Stimulated activated CD4-positive, alpha-beta T cell treated with anti-CD3 and anti-CD28 coated beads, Interleukin-1b, Interleukin-23, amount 100 ng/mL, for 4 hours (primary cell): ENCODE measurements at regions not wholly inside any gene's neighbourhood (a gene's known extent, or its start where the extent isn't known, plus 50 kb on each side); places are given as distances from the start of the nearest gene placed in this dataset.
"Not testable (repeated sequence)": the region's sequence is repeated elsewhere in the genome, so short reads cannot be mapped to it uniquely, and the experiment has no call there.

ENCODE experiments used
- DNase-seq, 2 donors: peaks; one replicate each; pipeline ENCODE4 v3.0.0-alpha.2; 2020; ENCODE audit warnings: low read depth in 2 of 2

DNA sequence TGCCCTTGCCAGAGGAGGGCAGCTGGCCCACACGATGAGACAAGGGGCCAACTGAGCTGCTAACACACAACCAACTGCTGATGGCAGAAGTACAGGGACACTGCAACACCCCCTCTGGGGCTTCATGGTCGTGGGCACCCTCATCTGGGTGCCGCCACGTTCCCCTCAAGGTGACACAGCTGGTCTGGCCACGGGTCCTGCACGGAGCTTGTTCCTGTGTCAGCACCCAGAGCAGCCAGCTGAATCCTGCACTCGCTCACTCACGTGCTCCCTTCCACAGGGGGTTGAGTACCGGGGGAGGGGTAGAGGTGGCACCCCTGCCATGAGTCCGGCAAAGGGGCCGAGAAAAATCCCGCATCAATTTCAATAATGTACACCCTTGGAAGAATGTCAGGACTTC lies 1319.1 kb downstream of the REEP3 start:
- DNase-seq, result no peak

DNA sequence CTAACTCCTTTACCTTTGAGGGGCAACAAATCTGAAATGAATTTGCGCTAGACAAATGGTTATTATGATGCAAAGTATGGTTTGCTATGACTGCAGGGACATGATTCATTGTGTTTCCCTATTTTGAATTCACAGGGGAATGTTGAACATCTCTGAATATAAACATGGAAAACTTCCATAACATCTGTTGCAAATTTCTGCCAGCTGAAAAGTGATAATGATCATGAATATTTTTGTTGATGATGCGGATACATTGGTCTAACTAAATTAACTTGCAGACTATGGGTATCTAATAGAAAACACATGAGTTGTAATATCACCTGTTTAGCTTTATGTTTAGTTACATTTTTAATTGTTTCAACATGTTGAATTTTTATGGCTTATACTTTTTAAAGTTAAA lies 1325.5 kb downstream of the REEP3 start:
- DNase-seq, result no peak

DNA sequence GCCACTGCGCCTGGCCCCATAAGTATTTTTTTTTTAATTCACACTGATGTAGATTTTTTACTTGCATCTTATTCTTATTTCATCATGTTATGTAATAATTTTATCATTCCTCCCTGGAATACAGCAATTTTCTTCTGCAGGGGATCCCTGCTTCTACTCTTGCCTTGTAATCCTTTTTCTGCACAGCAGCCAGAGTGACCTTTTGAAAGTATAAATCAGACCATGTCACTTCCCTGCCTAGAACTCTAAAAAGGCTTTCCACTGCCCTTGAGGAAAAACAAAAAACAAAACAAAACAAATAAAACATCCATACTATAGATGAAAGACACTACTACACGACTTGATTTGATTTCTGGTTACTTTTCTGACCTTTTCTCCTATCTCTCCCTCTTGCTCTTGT lies 1334.7 kb downstream of the REEP3 start:
- no peak for DNase-seq

DNA sequence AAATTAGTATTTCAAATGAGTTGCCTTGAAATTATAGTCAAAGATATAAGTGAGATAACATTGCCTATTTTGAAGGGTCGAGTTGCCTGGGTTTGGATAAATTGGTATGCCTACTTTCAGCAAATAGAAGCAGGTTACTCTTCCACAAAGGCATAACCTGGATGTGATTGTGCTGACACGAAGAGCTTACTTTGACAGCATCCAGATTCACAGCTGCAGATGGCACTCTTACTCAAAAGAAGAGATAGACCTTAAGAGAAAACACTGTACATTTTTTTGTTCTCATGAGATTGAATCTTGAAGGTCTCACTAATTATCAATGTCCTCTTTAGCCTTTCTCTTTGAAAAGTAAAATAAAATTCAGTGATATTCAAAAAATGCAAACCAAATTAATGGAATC lies 1338.7 kb downstream of the REEP3 start:
- DNase-seq, result no peak

DNA sequence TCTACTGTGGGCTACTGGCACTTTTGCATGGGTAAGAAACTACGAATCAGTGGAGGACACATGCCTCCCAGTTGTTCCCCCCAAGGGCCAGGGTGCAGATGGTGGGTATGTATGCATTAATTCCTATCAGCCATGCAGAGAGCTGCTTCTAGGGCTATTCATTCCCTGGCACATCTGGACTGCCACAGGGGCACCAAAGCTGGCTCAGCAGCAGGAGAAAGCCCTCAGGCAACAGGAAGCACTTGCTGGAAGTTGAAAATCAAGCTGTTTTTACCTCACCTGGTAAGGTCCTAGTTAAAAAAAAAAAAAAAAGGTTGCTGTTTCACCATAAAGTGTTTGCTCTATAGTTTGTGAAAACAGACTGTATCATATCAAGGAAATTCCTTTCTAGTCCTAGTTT lies 1342.6 kb downstream of the REEP3 start:
- no peak for DNase-seq

DNA sequence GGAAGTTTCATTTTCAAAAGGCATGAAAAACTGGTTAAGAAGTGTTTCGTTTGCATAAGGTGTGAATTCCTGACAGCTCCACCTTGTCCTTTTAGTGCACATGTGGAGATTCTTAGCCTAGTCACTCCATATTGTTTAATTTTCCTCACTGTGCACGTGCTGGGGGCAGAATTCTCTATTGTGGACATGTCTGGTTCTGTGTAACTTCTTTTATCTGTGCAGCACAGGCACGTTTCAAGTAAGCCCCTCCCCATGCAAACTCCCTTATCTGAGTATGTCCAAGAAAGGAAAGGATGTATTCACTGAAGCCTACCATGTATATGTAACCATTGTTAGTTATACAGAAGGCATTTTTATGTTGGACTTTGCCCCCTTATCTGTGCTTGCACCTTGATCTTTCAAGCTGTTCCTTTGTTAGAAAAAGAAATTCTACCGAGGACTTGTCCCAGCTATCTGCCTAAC lies 1346.3 kb downstream of the REEP3 start:
- DNase-seq, result no peak

DNA sequence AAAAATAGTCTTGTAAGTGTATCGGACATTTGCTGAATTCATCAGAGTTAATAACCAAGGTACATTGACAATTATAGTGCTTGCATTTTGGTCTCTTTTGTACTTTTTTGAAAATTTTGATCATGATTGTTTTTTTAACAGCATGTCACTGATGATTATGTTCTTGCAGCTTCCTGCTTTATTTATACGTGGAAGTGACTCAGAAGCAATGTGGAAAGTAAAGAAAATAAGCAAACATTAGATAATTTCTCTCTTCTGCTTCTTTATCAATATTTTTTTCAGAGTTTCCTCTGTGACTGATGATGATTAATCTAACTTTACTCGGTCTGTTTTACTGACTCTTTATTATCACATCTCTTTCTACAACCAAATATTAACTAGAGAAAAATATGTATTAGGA lies 1351.9 kb downstream of the REEP3 start:
- no peak for DNase-seq

DNA sequence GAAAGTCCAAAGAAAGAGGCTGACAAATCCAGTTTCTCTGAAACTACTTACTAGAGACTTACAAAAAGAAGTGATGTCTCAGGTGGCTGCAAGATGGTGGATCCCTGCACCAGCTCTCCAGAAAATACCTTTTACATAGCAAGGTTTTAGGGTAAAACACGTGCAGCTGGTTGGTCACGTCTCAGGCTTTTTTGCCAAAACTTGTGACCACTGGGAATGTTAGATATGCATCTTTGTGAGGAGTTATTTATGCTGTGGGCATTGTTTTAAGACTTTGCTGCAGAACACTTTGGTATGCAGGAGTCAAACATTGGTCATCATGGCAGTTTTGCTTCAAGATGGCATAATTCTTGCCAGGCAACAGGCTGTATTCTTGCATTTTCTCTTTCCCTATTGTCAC lies 1352.8 kb downstream of the REEP3 start:
- no peak for DNase-seq

DNA sequence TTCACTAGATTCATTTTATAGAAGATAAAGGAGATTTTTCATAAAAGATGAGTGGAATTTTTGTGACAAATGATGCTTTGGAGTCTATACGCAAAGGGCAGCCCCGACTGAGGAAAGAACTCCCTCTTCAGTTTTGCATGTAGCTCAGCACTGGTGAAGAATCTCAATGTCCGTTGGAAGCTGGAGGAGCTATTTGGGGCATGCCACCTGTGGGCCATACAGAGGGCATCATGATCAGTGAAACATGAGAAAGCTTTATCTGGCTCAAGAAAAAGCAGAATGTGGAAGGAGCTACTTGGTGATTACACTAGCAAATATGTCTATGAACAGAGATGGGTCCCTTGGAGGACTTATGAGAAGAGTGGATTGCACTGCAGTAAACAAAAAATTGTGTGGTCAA lies 1359.3 kb downstream of the REEP3 start:
- DNase-seq, result no peak

DNA sequence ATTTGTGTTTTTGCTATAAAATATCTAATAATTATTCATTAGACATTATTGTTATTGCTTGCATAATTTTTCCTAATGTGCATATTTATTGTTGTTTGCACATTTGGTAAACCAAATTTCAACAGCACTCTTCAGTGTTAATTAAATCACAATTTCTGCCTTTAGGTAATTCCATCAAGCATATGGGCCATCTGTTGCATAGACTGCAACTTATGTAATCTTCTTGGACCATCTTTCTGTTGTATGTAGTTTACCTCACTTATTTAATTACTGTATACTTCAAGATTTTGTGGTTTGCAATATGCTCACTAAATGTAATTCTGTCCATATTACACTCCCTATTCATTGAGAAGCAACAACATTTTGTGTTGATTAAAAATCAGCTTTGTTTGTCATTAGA lies 1360.1 kb downstream of the REEP3 start:
- no peak for DNase-seq

DNA sequence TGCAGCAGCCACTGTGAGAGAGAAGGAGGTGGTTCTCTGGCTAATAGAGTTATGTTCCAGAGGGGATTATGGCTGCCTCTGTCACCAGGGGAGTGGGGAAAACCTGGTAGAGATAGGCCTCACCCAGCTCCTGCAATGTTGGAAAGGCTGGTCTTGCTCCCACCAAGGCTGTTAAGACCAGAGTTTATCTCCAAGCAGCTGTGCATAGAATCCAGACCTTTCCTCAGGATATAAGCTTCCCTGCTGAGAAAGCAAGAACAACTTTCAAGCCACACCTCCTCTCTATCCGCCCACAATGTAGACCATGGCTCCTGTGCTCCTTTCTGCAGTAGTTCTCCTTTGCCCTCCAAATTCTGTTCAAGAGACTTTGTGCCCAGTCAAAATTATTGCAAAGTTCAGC lies 1375.4 kb downstream of the REEP3 start:
- DNase-seq, result no peak

DNA sequence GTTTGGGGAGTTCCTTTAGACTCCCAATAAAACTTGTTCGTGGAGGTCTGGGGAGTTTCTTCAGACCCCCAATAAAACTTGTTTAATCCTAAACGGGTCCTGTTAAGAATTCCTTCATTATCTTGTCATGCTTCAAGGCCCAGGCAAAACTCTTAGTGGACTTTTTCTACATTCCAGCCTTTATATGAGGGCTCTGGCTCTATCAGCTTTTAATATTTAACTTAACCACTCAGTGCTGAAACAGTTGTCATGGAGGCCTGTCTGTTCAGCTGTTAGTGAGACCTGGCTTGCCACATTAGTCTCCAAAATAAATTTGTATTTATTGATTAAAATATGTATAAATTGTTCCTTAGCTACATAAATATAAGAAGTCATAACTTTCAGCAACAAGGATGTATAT lies 1385.1 kb downstream of the REEP3 start:
- DNase-seq, result not testable (repeated sequence)

DNA sequence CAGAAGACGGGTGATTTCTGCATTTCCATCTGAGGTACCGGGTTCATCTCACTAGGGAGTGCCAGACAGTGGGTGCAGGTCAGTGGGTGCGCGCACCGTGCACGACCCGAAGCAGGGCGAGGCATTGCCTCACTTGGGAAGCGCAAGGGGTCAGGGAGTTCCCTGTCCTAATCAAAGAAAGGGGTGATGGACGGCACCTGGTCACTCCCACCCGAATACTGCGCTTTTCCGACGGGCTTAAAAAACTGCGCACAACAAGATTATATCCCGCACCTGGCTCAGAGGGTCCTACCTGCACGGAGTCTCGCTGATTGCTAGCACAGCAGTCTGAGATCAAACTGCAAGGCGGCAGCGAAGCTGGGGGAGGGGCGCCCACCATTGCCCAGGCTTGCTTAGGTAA lies 1403.1 kb downstream of the REEP3 start:
- not testable (repeated sequence) for DNase-seq

DNA sequence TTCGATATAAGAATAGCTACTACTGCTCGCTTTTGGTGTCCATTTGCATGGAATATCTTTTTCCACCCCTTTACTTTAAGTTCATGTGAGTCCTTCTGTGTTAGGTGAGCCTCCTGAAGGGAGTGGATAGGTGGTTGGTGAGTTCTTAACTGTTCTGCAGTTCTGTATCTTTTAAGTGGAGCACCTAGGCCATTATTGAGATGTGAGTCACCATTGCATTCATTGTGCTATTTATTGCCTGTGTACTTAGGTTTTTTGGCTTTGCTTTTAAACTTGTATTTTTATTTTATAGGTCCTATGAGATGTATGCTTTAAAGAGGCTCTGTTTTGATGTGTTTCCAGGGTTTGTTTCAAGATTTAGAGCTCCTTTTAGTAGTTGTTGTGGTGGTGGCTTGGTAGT lies 1430.8 kb downstream of the REEP3 start:
- no peak for DNase-seq

DNA sequence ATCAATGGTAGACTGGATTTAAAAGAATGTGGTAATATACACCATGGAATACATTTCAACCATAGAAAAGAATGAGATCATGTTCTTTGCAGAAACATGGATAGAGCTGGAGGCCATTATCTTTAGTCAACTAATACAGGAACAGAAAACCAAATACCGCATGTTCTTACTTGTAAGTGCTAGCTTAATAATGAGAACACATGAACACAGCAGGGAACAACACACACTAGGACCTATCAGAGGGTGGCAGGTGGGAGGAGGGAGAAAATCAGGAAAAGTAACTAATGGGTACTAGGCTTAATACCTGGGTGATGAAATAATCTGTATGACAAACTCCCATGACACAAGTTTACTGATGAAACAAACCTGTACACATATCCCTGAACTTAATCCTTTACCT lies 1435.2 kb downstream of the REEP3 start:
- no peak for DNase-seq

DNA sequence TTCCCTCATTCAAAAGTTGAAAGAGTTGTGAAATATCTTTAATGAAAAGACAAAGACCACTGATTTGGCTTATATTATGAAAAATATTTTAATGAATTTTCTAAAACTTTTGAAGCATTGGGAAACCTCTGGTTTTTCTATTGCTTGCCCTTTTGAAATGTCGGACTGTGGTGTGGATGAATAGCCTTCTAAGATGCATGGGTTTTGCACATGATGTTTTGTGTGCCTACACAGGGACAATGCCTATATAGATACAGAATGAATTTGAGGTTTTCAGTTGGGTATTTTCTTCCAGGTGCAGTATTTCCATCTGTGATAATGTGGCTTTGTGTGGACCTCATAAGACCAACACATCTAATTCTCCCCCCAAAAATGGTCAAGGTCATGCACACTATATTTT lies 1437.9 kb downstream of the REEP3 start:
- no peak for DNase-seq

DNA sequence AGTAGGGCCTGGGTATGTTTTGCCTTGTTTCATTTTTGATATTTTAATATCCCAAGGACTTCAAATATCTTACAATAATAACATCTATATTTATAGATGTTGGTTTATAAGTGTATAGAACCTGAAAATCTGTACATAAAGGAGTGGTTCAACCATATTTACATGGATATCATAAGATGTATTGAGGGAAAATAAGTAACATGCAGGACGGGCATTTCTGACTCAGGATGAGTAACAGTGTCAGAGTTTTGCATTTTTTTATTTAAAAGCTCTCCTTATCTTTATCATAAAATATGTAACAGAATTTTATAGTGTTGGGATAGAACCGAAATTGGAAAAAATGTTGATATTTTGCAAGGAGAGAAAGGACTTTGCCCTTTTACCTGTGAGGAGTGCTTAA lies 1438.7 kb downstream of the REEP3 start:
- no peak for DNase-seq

DNA sequence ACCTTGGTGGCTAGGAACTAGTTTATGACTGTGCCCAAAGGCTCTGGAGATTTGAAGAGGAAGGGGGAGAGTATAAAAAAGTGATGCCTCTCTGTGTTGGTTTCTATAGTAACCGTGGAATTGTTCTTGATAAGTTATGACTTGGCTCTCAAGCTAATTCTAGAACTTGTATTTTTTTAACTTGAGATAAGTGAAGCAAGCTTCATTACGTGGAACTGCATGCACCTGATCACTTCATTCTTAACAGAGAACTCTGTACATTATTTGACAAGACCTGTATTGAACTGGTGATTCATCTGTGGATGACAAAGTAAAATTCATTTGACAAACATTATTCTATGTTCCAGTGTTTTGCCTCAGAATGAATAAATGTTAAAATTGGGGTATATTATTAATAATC lies 1452.2 kb downstream of the REEP3 start:
- DNase-seq, result no peak

DNA sequence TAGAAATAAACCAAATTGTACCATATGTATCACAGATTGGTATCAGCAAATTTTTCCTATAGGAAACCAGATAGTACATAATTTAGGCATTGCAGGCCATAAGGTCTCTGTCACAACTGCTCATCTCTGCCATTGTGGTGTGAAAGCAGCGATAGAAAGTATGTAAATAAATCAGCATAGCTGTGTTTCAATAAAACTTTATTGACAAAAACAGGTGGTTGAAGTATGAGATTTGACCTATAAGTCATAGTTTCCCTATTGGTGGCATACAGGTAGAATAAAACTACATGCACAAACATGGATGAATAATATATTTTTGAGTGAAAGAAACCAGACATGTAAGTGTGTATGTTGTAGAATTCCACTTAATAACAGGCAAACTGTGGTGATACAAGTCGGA lies 1454.9 kb downstream of the REEP3 start:
- DNase-seq, result no peak

DNA sequence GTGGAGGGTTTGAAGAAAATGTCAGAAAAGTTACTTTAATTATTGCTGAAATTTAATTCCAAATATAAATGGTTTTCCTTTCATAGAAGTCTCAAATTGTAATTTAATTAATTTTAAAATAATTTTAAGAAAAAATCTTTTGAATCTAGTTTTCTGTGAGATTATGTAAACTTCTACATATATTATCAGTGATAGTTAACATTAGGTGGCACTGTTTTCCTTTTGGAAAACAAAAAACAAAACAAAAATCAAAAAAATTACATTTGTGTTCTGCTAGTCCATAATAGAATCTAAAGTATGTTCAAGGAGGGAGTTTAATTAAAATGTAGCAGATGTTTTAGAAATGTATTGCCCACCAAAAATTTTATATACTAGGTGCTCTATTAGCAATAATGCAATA lies 1456.7 kb downstream of the REEP3 start:
- no peak for DNase-seq

DNA sequence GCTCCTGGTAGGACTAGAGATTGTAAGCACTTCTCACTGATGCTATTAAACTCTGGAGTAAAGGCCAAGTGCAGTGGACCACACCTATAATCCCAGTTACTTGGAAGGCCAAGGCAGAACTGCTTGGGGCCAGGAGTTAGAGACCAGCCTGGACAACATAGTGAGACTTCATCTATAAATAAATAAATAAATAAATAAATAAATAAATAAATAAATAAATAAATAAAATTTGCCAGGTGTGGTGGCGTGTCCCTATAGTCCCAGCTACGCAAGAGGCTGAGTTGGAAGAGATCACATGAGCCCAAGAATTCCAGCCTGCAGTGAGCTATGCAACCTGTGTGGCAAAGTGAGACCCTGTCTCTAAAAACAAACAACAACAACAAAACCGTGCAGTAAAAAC lies 1475.7 kb downstream of the REEP3 start:
- no peak for DNase-seq

DNA sequence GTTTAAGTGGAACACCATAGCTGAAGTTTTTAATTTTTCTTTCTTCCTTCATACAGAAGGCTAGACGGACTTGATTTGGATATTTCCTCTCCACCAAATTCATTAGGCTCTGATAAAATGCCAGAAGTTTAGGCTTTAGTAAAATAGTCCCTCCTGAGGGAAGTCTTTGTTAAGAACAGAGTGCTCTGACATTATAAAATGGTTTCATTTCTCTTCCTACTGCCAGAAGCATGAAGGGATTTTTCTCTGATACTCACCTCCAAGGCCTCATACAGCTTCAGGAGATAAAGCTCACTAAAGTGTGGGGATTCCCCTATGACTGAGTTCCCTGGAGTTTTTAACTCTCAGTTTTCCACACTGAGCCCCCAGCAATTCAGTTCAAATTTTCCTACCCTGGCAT lies 1489.6 kb downstream of the REEP3 start:
- no peak for DNase-seq

DNA sequence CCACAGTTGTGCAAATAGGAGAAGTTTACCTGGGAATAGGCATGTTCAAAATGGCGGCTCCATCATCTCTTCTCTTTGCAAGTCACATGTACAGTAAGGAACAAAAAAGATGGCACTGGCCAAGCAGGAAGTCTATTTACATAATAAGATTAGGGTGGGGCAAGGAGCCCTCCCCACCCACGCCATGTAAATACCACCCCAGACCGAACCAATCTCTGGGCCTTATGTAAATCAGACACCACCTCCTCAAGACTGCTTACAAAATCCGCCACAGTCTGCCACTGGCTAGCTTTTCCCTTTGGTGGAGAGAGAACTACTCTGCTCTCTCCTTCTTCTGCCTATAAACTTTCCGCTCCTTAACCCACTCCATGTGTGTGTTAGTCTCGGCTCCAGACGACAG lies 1496.3 kb downstream of the REEP3 start:
- DNase-seq, result no peak

DNA sequence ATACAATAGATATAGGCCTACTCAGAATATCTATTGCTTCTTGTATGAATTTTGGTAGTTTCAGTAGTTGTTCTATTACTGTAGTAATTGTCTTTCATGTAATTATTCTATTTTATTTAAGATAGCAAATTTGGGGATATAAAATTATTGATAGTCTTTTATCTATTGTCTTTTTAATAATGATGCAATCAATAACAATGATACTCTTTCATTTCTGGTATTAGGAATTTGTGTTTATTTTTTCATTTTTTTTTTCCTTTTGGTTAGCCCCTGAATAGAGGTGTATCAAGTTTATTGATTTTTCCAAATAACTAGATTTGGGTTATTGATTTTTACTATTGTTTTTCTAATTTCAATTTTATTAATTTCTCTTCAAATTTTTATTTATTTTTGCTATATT lies 1503.7 kb downstream of the REEP3 start:
- no peak for DNase-seq

DNA sequence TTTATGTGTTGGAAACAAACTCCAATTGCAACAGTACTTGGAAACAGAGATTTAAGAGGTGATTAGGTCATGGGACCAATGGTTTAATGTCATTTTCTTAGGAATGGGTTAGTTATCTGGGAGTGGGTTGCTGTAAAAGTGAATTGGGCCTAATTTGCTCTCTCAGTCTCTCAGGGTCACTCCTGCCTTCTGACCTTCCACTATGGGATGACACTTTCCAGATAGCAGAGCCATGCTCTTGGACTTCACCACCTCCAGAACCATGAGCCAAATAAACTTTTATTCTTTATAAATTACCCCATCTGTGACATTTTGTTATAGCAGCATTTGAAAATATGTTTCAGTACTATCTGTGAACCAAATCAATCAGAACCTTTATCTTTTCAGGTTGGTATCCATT lies 1509.1 kb downstream of the REEP3 start:
- no peak for DNase-seq
